Gastroesophageal sphincter (tissue), 3 donors: ENCODE measurements at regions not wholly inside any gene's neighbourhood (a gene's known extent, or its start where the extent isn't known, plus 50 kb on each side); places are given as distances from the start of the nearest gene placed in this dataset.

Experiments
- CTCF ChIP-seq, 4 experiments: fragments of 200-600 bp in 2 of 4; fragments of 450-650 bp in 2 of 4; sonication (generic) in 1 of 4; IDR thresholded peaks; one replicate each; pipeline ENCODE4 v1.5.1; 2017 to 2019; ENCODE audit warnings: antibody characterized with exemption in 4 of 4, mild to moderate bottlenecking in 2 of 4, moderate library complexity in 2 of 4
- POLR2A ChIP-seq, 2 donors: fragments of 450-650 bp; IDR thresholded peaks; one replicate each; pipeline ENCODE4 v1.6.1; 2017; ENCODE audit warnings: antibody characterized with exemption in 2 of 2, mild to moderate bottlenecking in 2 of 2, moderate library complexity in 1 of 2

GRCh38 chr2:18373664-18374063 lies 186.8 kb downstream of the RDH14 start:
- no peak for TF ChIP-seq CTCF (IDR thresholded peaks at IDR 0.05)
- TF ChIP-seq POLR2A (IDR thresholded peaks at IDR 0.05) = no peak
